DMS 273 (cell line): ENCODE measurements at regions not wholly inside any gene's neighbourhood (a gene's known extent, or its start where the extent isn't known, plus 50 kb on each side); places are given as distances from the start of the nearest gene placed in this dataset.

Experiments used
- DNase-seq: peaks from one replicate; lab custom pipeline; 2025; ENCODE audit not compliant: unreplicated experiment; lab: John Stamatoyannopoulos, UW

DNA sequence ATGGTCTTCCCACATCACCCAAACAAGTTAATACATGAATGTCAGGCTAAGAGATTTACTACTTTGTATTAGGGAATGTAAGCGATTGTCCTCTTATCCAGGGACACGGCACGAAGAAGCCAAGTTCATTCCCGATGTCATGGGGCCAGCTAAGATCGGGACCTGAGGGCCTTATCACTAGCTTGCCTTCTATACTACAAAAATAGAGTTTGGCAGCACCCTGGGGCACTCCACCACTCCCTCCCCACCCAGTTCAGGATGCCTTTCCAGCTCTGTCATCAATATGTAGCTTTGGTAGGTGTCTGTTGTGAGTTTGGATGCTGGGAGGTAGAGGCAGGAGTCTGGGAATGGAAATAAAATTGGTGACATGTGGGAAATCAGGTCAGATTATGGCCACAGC, 197.5 kb downstream of the ATG4C start:
- no peak for DNase-seq

DNA sequence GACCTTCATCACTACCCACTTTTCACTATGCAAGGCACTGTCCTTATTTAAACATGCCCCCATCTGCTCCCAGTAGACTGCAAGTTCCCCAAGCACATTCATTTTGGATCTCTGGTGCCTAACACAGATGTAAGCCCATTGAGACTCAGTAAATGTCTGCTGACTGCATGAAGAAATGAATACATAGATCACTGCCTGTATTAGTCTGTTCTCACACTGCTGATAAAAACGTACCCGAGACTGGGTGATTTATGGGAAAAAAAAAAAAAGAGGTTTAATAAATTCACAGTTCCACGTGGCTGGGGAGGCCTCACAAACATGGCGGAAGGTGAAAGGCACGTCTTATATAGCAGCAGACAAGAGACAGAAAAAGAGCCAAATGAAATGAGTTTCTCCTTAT, 204.9 kb downstream of the ATG4C start:
- DNase-seq: no peak

DNA sequence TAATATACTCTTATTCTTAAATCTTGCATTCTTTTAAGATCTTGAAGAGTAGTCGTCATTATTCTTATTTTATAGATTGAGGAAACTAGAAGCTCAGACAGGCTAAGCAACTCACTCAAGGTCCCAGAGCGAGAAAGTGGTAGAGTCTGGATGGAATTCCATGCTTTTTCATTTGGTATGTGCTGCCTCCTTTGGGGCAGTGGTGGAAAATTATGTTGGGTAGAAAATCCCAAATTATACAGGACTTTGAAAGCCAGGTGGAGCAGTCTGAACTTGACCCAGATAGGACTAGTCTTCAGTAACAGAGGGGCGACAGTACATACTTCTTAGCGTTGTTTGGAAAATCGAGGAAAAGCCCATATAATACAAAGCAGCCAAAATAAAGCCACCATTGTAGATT, 205.6 kb downstream of the ATG4C start:
- peak; percentile 52 for DNase-seq

DNA sequence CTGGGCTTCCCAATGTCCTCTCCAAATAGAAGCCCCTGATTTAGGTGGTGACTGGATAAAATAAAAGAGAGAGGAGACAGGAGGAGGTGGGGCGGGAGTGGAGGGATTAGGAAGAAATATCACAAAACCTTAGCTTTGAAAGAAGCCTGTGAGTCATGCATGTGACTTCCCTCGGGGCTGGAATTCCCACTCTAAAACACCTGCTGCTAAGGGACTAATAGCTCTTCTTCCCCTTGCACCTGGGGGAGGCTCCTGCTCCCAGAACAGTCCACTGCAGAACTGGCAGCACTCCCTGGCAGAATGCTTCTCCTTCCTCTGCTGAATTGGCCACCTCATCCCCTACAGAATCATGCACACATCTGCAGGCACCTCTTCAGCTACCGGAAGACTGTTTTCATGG, 207.2 kb downstream of the ATG4C start:
- no peak for DNase-seq

DNA sequence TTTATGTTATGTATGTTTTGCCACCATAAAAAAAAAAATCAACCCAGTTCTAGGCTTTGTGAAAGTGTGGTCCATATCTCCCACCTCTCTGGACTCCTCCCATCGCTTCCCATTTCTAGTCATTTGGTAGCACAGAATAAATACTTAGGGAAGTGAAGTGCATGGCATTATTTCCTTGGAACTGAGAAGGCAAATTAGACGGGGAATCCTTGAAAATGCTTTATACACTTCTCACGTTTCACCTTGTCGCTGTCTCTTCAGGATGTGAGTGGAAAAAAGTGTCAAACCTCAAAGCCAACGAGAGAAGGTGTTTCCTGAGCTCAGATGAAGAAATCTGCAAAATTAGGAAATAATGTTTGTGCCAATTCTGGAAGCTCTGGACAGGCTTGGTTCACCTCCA, 209.9 kb downstream of the ATG4C start:
- DNase-seq: no peak

DNA sequence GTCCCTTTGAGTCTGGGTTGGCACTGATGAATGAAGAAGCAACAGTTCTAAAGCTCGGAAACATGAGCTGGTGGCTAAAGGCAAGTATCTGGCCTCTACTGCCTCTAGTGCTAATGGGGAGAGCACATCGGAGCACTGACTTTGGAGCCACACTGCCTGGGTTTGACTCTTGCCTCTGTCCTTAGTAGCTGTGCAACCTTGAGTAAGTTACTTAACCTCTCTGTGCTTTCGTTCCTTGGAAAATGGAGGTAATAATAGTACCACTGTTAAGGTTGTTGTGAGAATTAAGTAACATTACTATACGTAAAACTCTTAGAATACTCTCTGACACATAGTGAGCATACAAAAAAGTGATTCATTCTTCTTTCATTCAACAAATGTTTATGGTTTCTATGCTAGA, 211.2 kb downstream of the ATG4C start:
- no peak for DNase-seq

DNA sequence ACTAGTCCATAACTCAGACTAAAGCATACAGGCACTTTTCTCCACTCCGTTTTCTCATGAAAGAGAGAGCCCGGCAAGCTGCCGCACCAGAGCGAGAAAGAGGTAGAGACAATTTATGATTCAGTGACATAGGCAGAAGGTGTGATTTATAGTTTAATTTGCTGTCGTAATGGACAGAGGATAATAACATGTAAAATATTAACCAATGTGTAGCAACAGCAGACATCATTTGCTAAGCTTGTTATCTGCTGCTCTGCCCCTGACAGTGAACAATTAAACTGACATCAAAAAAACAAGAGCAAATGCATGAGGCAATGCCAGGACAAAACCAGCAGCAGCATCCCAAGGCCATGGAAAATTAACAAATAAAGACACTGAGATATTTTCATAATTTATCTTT, 214.0 kb downstream of the ATG4C start:
- DNase-seq: no peak

DNA sequence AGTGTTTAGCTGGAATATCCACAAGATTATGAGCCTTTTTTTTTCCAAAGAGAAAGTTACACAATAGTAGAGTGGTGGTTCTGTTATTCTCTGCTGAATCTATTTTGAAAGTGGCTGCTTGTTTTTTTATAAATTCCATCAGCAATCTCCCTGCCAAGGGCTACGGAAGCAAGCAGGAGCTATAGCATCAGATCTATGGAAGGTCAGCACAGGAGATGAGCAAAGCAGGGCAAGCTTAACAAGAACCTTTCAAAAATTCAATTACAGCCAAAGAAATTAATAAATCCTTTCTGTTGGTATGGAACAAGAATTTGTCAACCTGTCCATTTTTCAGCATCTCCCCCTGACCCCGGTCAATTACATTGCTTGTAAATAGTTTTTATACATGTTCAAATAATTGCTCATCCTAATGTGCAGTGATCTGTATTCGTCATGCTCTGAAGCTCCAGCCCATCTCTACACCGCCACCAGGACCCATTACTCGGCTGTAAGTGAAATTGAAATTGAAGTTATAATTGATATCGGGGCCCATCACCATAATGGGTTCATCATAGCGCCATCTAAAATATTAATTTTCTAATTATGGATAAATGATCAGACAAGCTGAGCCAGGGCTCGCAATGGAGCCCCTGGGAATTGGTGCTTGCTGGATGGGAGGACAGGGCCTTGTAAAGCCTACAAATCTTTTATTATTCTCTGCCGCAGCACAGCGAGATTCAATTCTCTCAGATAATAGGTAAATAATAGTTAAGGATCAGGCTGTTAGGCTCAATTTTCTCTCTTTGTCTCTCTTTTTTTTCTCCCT, 215.1 kb downstream of the ATG4C start:
- no peak for DNase-seq

DNA sequence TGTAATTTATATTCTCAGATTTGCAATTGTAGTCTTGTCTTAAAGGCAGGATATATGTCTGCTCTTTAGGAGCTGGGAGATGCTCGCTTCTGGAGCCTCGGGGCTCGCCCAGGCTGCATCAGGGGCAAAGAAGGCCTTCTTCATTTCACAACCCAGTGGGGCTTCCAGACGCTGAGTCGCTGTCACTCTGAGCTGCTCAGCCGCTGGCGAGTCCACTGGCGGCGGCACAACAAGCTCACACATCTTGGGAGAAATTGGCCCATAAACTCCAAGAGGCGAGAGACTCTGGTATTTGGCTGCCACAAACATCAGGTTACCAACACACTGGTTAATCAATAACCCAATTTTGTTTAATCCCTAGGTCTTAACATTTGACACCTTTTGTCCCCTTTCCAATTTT, 216.6 kb downstream of the ATG4C start:
- DNase-seq: no peak

DNA sequence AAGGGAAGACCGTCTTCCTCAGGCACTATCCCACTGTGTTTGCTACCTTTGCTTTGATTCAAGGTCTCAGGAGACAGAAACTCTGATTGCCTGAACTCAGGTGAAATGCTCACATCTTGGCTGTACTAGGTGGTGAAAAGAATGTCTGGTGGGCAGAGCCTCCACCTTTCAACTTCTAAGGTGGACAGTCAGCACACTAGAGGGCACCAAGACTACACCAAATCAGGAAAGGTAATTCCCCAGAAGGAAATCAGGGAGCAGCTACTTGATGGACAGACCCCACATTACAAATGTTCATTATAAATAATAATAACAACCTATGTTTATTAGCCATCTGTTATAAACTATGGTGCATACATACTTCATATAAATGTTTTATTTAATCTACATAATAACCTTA, 220.9 kb downstream of the ATG4C start:
- DNase-seq: peak; percentile 45

DNA sequence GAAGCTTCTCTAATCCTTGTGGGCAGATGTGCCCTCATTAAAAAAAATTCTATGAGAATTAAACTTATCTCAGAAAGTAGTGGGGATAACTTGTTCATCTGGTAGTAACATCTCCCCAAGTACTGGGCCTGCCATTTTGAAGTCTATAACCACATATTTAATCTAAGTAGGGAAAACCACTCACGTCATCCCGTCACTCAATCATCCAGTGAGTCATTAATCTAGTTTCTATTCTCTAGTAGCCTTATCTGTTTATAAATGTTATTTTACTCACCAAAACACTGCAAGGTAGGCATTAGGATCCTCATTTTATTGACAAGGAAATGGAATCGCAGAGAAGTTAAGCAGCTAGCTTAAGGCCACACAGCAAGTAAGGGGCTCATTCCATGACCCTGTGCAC, 221.9 kb downstream of the ATG4C start:
- DNase-seq: no peak

DNA sequence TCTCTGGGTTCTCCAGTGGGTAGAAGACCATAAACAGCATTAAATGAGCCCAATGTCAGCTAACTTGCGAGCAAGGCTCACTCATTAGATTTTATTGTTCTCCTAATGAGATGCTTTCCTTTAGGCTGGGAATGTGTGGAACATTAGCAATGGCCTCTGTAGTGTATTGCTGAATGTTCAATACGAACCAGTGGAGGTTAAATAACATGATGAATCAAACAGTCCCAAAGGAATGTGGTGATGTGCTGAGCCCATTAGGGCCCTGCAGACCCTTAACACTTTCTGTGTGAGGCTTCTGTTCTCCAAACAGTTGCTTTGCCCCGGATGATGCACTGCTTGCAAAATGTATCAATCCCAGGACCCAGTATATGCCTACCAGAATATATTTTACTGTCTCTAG, 225.5 kb downstream of the ATG4C start:
- no peak for DNase-seq

DNA sequence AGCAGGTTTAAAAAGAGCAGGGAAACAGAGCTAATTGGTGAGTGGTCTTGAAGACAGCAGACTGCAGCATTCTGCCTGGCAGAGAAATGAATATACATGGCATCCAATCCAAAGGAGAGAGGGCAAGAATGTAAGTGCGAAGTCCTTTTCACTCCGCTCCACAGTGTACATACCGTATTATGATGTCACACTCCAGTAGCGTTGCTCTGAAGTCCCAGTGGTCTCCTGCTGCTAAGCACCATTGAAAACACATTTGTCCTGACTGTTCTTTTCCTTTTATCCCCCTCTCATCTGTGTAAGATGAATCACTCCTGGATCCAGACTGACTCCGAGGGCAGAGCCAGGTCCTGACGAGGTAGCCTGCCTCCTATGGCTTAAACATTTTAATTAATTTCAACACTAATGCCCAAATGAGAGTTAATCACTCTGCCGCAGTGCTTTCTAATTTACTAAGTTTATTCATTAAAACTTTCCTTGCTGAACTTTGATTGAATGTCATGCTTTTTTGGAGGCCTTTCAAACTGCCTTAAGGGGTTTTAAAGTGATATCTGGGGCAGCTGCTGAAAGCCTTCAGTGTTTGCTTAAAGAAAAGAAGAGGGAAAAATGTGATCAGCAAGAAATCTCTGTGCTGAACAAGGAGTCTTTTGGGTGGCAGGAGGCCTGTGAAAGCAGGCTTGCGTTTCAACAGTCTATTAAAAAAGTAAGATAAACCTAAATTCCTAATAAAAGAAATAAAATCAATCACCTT, 227.2 kb downstream of the ATG4C start:
- DNase-seq: no peak

DNA sequence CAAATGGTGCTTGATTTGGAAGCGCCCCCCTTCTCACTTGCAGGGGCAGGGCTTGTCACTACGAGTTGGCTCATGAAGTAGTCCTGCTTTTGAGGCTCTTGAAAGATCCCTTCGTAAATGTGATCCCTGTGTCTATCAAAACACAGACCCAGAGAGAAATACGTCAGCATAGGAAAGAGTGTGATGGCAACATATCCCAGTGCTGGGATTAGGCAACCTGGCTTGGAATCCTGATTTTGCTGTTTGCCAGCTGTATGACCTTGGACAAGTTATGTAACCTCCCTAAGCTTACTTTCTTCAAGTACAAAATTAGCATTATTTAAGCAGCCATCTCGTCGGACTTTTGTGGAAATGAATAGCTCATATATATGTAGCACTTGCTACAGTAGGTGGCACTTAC, 228.4 kb downstream of the ATG4C start:
- DNase-seq: no peak

DNA sequence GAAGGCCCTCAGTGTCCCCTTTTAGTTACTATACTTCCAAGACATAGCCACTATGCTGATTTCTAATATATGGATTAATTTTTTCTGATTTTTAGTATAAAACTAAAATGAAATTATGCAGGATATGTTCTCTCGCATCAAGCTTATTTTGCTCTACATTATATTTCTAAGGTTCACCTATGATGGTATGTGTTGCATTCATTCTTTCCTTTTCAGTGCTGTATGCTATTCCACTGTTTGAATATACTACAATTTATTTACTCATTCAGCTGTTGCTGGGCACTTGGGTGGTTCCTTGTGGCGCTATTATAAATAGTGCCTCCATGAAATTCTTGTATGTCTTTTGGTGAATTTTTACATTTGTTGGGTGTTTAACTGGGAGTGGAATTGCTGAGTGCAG, 230.3 kb downstream of the ATG4C start:
- no peak for DNase-seq

DNA sequence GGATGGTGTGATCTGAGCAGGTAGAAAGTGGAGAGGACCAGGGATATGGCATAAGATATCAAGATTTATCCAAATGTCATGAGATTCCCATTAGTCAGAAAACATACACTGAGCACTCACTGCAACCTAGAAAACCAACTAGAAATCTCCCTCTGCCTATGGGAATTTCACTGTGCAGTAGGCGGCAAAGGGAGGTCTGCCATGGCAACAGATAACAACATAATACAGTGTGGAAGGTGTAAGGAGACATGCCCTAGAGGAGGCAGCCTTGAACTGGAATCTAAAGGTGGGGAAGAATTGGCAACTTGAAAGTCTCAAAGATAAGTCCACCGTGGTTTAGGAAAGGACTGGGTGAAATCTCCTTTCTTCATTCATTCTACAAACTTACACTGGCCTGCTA, 238.4 kb downstream of the ATG4C start:
- DNase-seq: no peak

DNA sequence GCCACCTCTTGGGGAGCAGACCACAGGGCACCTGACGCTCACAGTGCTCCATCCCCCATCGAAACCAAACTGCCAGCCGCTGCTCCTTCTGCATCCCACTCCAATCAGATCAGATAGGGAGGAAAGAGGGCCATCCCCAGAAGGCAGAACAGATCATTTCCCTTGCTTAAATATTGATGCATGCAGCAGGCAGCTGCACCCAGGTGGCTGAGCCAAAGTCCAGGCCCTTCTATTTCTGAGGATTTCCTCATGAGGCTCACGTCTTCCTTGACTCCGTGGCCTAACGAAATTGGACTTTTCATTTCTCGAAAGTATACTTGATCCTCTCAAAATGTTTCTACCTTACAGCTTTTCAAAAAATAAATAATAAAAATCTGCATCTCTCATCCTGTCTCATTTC, 239.2 kb downstream of the ATG4C start:
- DNase-seq: no peak

DNA sequence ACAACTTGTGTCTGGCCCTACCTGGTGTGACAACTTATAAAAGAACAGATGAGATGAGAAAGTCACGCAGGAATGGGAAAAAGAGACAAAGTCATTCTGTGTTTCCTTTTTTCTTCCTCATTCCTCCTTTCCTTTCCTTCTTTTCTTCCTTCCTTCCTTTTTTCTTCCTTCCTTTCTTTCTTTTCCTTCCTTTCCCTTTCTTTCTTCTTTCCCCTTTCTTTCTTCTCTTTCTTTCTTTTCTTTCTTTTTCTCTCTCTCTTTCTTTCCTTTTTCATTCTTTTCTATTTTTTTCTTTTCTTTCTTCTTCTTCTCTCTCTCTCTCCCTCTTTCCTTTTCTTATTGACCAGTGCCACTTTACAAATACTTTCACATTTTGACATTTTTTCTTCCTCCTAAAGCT, 239.7 kb downstream of the ATG4C start:
- DNase-seq: no peak

DNA sequence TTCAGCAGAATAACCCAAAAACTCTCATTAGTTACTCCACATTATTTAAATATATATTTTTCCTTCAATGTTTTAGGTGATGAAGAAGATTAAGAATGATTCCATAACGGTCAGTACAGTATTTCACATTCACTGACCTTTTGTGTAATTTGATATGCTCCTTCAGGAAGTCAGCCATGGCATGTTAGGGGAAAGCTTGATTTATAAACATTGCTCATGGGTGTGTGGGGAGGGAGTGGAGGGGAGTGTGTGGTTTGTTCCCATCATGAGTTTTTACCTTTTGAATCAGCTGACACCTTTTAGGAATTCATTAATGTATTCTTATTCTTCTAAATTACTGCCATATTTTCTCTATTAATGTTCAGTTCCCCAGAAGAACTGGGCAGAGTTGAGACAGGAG, 240.2 kb downstream of the ATG4C start:
- DNase-seq: no peak

DNA sequence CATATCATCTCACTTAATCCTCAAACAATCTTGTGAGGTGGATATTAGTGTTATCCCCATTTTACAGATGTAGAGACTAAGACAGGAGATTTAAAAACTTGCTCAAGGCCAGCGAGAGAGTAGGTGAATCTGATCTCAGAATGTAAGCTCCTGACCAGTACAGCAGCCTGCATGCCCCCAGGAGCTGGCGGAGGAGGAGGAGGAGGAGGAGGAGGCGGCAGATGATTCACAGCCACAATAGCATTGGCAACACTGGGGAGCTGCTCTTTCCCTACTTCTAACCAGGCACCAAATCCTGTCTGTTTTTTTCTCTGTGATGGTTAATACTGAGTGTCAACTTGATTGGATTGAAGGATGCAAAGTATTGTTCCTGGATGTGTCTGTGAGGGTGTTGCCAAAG, 243.2 kb downstream of the ATG4C start:
- no peak for DNase-seq

DNA sequence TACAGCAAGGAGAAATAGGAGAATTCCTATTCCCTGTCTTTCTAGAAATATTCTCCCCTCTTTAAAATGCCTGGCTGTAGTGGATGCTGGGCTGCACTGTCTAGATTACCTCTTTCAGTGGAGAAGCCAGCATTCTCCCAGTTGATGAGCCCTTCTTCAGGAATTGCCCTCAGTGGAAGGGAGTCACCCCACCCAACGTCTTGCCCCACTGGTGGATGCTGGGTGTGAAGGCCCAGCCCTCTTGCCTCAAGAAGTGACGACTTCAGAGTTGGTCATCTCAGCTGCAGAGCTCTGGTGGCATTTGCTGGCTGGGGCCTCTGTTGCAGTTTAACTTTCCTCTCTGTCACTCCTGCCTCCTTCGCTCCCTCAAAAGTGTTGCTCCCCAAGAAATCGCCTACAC, 248.2 kb downstream of the ATG4C start:
- no peak for DNase-seq

DNA sequence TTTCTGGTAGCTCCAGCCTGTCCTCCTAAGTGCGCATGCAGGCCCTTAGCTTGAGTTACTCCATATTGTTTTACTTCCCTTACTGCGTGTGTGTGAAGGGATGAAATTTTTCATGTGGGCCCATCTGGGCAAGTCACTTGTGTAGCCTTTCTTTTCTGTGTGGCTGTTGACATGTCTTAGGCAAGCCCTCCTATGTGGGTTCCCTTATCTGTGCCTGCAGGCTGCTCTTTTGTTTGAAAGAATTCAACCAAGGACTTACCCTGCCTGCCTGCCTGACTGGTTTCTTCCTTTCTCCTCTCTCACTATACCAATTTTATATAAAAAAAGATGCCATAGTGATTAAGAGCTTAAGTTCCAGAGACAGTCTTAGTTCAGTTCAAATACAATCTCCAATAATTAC, 249.3 kb downstream of the ATG4C start:
- no peak for DNase-seq

DNA sequence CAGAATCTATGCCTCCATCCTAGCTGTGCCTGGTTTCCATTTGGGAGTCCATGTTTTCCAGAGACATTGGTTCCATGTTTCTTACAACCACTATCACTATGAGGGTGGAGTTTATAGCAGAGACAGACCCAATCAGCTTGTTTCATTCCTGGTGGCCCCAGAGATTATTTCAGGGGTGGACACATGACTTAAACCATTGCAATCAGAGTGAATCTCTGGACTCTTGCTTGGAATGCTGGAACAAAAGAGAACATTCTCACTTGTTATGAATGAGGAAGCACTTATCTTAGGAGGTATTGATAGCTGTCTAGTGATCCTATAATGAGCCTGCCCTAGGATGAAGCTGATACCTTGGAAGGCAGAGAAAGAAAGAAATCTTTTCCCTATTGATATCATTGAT, 250.3 kb downstream of the ATG4C start:
- no peak for DNase-seq
